ENCODE measurements at regions not wholly inside any gene's neighbourhood (a gene's known extent, or its start where the extent isn't known, plus 50 kb on each side); places are given as distances from the start of the nearest gene placed in this dataset.

DNA sequence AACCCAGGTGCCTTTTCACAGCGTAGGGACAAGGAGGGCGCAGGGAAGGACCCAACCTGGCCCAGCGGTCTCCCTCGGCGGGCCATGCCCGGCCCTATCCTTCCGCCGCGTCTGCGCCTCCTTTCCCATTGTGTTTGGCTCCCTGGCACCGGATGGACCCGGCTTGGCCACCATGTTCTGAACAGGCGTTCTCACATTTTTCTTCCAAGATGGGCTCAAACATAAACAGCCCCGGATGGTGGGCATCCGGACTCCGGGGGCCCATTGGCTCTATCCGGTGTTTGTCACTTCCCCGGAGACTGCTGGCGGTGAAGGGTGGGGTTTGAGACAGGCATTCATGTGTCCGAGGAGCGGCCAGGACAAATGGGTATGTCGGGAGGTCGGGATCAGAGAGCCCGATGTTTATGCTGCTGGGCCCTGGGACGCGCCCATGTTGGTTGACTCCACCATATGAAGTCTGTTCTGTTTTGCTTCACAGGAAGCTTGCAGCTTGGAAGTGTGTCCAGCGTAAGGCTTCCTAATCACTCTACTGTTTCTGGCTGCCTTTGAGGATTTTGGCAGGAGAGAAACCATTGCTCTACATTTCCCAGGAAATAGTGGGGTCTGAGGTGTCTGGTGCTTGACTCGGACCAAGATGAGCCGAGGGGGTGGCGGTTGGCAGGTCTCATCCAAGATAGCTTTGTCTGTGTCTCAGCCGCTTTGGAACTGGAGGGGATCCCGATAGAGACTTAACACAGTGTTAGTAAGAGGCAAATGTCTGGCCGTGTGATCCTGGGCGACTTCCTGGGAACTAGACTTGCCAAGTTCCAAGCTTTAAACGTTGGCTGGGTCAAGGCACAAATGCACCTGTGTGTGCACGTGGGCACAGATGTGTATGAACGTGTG lies 188.3 kb downstream of the IRF8 start:
- DNase-seq (ENCODE audit: extremely low read depth in 1 of 2, low read depth in 1 of 2), result no peak

DNA sequence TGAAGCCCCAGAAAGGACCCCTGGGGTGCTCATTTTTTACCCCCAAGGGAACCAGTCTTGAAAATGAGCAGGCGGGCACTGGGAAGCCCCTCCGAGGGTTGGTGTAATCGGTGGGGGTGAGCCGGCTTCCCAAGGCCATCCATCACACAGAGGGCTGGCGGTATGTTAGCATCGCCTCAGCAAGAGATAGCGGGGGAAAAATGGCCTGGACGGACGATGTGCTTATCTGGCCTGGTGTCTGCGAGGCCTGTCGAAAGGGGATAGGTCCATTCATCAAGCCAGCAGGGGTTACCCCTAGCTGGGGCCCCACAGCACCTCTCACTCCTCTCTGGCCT lies 188.9 kb downstream of the IRF8 start:
- no peak for DNase-seq (ENCODE audit: extremely low read depth in 1 of 2, low read depth in 1 of 2)

DNA sequence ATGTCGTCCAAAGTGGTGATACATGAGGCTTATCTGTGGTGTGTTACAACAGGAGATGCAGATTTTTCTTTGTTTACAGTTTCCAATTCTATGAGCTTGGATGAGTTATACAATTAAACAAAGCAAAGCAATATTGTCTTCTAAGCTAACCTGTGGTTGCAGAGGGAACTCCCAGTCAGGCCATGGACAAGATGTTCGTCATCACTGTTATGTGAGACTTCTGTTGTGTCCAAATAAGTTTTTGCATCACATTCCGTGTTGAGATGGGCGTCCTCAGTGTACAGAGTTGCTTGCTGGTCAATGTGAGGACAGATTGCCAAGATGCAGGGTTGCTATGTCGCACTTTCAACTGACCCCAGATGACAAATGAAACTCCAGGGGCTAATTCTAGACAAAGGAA lies 189.3 kb downstream of the IRF8 start:
- no peak for DNase-seq (ENCODE audit: extremely low read depth in 1 of 2, low read depth in 1 of 2)

DNA sequence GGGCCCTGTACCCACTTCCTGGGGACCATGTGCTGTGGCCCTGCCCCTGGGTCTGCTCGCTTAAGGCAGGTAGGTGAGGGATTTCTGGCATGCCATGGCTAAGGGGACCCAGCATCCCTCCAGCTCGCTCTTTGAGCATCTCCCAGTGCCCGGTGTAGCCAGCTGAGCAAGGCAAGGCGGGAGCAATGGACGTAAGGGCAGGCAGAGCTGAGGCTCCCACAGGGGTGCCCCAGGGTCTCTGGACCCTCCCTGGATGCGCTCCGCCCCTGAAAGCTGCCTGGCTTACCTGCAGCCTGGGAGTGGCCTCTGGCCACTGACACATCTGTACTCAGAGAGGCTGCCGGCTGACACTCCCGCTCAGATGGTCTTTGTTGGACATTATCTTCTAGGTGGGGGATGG lies 189.9 kb downstream of the IRF8 start:
- DNase-seq (ENCODE audit: extremely low read depth in 1 of 2, low read depth in 1 of 2), result no peak

DNA sequence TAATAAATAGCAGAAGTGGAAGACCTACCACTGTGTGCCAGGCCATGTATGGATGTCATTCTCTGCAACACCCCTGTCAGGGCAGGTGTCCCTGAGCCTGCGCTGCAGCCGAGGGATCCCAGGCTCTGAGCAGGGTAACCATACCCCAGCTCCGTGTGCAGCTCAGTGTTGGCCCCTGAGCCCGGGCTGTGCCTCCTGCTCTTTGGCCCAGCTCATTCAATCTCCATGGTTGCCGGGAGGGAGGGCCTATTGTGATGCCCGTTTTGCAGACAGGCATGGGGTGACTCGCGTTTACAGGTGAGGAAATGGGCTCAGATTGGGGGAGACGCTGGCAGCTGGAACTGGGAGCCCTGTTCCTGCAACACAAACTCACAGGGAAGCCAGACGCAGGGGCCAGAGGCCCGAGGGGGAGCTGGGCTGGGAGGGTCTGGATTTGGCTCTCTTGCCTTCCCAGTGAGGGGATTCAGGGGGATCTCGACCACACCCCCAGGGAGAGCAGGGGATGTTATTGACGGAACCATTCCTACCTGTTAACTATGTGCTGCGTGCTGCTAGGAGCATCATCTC lies 190.5 kb downstream of the IRF8 start:
- no peak for DNase-seq (ENCODE audit: extremely low read depth in 1 of 2, low read depth in 1 of 2)

DNA sequence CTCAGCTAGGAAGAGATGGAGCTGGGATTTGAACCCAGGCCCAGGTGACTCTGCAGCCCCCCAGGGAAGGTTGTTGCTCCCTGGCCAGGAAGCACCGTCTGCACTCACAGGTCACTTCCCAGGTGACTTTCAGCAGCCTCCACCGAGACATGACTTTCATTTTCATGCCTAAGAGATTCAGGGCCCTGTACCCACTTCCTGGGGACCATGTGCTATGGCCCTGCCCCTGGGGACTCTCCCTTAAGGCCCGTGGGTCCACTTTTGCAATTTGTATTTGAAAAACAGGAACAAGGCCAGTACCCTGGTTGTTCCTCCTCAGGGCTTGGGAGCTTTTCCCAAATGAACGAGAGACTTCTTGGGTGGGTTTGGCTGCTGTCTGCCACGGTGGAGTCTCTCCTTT lies 191.0 kb downstream of the IRF8 start:
- DNase-seq (ENCODE audit: extremely low read depth in 1 of 2, low read depth in 1 of 2), result no peak

DNA sequence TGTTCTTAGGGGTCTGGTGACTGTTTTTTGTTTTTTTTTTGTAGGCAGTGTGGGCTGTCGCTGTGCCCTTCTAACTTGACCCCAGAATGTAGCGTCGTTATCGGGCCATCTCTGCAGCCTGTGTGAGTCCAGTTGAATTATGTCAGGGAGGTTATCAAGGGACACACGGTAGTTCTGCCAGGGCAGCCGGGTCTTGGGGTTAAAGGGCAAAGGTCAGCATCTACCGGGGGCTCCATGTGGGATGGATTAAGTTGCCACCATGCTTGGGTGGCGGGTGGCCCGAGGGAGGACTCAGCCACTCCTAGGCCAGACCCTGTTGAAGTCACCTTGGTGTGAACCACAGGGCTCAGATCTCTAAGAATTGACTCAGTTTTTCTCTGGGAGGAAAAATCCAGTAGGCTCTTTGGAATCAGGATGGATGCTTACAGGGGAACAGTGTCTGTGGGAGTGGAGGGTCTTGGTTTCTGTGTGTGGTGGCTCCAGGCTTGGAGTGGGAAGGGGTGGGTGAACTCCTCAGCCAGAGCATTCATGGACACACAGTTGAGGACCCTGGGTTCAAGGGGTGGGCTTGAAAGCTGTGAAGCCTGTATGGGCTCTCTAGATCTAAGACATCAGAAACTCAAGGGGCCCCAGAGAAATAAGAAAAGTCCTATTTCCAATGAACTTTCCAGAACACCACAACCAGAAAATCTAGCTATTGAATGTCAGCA lies 191.7 kb downstream of the IRF8 start:
- no peak for DNase-seq (ENCODE audit: extremely low read depth in 1 of 2, low read depth in 1 of 2)

DNA sequence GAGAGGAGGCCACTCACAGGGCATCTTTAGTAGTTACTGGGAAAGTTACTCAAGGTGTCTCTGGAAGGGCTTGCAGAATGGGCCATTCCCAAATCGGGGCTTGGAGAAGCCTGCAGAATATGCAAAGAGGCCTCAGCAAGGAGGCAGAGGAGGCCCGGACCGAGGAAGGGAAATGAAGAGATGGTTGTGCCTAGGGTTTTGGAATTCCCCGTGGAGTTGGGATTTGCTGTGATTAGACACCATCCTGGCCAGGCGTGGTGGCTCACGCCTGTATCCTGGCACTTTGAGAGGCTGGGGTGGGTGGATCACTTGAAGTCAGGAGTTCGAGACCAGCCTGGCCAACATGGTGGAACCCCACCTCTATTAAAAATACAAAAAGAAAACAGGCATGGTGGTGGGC lies 193.0 kb downstream of the IRF8 start:
- no peak for DNase-seq (ENCODE audit: extremely low read depth in 1 of 2, low read depth in 1 of 2)

DNA sequence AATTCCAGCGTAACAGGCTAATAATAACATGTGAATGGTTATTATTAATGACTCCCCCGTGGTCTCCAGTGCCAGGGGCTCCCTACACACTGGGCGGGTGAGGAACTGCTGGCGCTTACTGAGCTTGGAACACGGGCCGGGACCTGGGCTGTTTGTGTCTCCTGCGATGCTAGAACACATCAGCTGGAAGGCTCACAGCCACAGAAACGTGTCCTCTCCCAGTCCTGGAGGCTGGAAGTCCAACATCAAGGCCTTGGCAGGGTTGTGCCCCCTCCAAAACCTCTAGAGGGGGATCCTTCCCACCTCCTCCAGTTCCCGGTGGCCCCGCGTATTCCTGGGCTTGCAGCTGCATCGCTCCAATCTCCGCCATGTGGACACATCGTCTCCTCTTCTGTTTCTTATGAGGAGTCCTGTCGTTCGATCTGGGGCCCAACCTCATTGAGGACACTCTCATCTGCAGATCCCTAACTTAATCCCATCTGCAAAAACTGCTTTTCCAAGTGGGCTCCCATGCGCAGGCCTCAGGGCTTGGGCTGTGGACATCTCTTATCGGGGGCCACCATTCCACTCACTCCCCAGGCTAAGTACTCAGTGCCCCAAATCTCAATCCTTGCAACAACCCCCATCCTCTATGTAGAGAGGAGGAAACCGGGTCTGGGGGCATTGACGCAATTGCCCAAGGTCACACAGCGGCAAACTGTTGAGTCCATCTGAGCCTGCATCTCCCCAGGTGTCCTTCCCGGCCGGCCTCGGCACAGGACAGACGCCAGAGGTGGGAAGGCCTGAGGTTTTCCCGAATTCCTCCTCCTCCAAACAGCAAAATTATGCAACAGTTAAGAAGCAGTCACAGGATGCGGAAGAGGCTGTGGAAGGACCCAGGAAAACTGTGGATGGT lies 193.9 kb downstream of the IRF8 start:
- DNase-seq (ENCODE audit: extremely low read depth in 1 of 2, low read depth in 1 of 2), result no peak

DNA sequence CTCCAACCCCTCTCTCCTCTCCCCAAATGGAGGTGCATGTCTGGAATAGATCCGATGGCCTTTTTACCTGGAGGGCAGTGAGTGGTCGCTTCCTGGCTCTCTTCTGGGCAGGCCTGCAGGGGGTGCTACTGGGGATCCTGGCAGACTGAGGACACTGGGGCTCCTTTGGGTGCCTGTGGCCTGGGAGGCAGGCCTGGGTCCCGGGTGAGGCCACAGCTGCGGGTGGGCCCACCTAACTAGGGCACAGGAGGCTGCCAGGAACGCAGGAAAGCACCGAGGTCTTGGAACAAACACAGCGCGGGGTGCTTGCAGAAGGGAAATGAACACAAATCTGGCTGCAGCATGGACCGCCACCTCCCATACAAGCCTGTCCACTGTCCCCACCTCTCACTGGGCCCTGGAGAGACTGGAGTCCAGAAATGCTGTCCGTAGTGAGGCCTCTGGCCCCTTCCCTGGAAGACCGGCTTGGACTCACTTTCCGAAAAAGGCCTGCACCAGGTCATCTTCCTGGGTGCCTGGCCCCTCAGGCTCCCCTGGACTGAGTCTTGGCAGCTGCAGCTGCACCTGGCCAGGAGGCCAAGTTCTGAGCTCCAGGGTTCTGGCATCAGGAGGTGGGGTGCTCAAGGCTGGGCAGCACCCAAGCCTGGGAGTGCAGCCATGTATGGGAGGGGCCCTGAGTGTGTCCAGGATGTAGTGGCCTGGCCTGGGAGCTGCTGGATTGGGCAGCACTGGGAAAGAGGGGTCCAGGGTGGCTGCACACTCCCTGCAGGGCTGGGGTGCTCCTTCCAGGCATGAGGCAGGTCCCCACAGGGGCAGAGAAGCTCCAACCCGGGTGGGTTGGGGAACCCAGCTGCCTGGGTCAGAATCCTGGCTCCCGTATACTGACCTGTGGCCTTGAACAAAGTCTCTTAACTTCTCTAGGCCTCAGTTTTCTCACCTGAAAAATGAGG lies 195.1 kb downstream of the IRF8 start:
- DNase-seq (ENCODE audit: extremely low read depth in 1 of 2, low read depth in 1 of 2), result no peak

DNA sequence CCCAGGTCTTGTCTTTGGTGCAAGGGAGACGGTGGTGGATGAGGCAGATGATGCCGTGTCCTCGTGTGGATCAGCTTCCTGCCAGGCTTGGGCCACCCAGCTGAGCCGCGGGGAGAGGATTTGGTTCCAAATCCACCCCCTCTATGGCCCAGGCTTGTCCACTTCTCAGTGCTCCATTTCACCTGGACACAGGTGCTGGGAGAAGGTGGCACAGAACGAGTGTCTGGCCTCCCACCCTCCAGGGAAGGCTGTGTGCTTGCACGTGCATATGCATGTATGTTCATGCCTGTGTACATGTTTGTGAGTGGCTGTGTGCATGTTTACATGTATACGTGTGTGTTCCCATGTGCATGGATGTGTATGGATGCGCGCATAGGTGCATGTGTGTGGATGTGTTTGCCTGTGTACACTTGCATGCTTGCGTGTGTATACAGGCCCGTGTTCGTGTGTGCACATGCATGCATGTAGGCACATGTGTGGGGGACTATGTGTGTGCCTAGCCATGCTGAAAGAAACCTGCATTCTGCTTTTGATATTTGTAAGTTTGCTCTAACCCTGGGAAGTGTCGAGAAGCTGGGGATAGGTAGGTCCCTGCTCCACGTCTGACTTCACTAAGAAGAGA lies 196.3 kb downstream of the IRF8 start:
- DNase-seq (ENCODE audit: extremely low read depth in 1 of 2, low read depth in 1 of 2), result no peak

DNA sequence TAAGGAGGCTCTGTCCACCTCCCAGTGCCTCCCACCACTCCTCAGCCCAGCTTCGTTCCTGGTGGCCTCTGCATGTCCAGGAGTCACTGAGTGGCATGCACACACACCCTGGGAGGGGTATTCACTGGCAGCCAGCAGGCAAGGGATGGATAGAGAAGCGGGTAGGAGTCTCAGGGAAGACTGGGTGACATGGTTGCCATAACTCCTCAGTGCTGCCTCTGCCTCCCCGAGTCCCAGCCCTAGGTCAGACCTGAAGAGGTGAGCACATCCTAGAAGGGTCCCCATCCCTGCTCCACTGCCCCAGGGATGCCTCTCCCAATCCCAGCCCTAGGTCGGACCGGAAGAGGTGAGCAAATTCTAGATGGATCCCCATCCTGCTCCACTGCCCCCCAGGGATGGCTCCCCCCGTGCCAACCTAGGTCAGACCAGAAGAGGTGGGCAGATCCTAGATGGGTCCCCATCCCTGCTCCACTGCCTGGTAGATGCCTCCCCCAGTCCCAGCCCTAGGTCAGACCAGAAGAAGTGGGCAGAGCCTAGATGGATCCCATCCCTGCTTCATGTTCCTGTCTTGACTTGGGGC lies 197.0 kb downstream of the IRF8 start:
- no peak for DNase-seq (ENCODE audit: extremely low read depth in 1 of 2, low read depth in 1 of 2)

DNA sequence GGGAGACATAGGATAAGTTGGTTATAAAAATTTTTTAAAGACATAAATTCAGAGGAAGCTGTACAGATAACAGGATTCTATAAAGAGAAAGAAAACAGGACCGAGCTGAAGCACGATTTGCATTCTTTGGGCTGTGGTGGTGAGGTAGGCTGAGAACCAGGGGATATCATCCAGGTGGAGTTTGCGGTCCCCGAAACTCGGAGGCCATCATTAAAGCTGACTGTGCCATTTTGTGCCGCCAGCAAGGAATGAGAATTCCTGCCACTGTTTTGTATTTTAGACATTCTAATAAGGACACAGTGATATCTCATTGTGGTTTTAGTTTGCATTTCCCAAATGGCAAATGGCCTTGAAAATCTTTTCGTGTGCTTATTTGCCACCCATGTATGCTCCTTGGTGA lies 197.9 kb downstream of the IRF8 start:
- DNase-seq (ENCODE audit: extremely low read depth in 1 of 2, low read depth in 1 of 2), result no peak

DNA sequence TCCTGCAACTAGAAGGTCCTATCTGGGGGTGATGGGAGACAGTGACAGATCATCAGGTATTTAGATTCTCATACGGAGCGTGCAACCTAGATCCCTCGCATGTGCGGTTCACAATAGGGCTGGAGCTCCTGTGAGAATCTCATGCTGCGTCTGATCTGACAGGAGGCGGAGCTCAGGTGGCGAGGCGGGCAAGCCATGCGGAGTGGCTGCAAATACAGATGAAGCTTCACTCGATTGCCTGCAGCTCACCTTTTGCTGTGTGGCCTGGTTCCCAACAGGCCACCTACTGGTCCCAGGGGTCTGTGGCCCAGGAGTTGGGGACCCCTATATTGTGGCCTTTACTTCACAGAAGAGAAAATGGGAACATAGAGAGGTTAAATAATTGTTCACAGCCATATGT lies 200.4 kb downstream of the IRF8 start:
- DNase-seq (ENCODE audit: extremely low read depth in 1 of 2, low read depth in 1 of 2), result no peak

DNA sequence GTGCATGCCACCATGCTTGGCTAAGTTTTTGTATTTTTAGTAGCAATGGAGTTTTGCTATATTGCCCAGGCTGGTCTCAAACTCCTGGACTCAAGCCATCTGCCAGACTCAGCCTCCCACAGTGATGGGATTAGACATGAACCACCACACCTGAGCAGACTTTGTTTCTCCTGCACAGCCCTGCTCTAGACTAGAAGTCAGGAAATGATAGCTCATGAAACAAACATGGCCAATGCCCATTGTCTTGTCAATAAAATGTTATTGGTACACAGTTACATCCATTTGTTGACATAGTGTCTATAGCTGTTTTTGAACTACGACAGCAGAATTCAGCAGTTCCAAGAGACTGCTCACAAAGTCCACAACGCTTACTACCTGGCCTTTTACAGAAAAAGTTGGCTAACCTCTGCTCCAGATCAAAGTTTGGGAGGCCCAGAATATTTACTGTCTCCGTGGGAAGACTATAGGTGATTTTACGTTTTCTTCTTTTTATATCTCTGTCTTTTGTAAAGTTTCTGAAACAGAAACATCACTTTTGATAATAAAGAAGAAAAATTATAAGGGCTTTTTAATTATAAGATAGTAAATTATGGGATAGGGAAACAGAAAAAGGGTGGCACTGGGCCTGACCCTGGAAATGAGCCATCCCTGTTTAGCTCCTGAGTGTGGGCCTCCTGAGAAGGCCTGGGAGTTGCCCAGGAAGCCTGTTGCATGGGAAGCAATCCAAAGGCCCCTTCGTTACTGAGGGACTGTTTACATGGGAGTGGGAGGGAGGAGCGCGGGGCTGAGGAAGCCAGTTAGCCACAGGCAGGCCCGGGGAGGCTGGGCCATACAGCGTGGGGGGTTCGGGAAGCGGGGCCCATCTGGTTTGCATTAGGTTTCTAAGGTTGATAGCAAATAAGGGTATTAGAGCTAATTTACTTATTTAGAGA lies 201.5 kb downstream of the IRF8 start:
- DNase-seq (ENCODE audit: extremely low read depth in 1 of 2, low read depth in 1 of 2), result no peak

DNA sequence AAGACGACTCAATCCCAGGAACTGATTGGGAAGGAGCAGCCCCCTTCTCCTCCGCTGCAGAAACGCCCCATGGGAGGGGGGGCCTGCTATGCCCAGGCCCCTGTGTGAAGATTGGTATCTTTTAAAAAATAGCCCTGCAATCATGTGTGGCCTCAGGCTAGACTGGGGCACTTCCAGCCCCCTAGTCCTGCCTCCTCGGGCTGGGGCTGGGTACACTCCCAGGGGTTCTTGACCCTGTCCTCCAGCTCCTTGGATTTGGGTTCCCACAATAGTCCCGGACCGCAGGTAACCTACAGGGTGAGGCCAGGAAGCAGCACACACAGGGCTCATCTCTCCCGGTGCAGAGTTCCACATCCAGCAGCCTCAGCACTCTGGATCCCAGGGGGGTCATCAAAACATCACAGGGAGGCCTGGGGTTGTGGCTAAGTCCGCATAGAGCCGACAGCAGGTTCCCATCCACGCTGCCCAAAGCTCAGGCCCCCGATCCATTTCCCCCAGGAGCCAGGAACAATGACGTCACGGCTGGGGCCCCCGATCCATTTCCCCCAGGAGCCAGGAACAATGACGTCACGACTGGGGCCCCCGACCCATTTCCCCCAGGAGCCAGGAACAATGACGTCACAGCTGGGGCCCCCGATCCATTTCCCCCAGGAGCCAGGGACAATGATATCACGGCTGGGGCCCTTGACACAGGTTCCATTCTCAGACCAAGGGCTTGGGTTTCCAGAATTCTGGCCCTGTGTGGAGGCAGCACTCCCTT lies 202.4 kb downstream of the IRF8 start:
- DNase-seq (ENCODE audit: extremely low read depth in 1 of 2, low read depth in 1 of 2), result no peak

DNA sequence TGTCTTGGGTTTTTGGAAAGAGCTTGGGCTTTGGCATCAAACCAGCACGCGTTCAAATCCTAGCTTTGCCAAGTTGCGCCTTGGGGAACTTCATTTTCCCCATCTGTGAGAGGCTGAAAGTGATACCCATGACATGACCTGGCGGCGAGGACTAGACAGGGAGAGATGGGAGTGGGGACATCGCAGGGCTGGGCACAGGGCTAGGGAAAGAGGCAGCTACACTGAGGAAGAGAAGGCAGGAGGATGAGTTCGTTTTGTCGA lies 202.9 kb downstream of the IRF8 start:
- DNase-seq (ENCODE audit: extremely low read depth in 1 of 2, low read depth in 1 of 2), result no peak

DNA sequence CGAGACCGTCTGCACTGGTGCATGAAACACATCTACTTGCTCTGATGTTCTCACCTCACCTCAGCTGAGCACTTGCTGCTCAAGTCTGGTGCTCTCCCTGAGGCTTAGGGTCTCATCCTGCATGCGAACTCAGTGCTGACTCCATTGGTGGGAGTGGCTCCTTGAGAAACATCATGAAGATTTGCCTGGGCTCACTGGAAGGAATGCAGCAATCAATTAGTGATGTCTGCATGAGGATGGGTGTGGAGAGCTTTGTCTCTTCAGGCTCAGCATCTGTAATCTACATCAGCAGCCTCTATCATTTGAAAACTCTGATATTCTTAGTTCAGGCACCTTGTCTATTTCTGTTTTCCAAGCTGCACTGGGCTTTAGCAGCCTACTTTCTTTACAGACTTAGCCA lies 204.4 kb downstream of the IRF8 start:
- DNase-seq (ENCODE audit: extremely low read depth in 1 of 2, low read depth in 1 of 2), result no peak
